SK-N-SH treated with all-trans-retinoic acid at 6 μM for 48 hours (cell line): ENCODE measurements at regions not wholly inside any gene's neighbourhood (a gene's known extent, or its start where the extent isn't known, plus 50 kb on each side); places are given as distances from the start of the nearest gene placed in this dataset.

Source experiments
- ARNTL ChIP-seq: fragments of 450-650 bp; formaldehyde crosslinking; IDR thresholded peaks from 2 replicates; pipeline ENCODE4 v1.5.0; 2020; ENCODE audit warnings: low read depth, mild to moderate bottlenecking, moderate library complexity, borderline replicate concordance
- RARB ChIP-seq: fragments of 250-450 bp; sonication (Bioruptor Pico); IDR thresholded peaks from 2 replicates; pipeline ENCODE4 v1.8.0; 2021; ENCODE audit warnings: mild to moderate bottlenecking, moderate library complexity
- ZNF565 ChIP-seq: fragments of 450-650 bp; formaldehyde crosslinking; conservative IDR thresholded peaks from 2 replicates; pipeline ENCODE4 v1.5.0; 2020; ENCODE audit warnings: low read depth, mild to moderate bottlenecking, moderate library complexity
- TF ChIP-seq, protein P1 (sequence below): fragments of 250-450 bp; sonication (Bioruptor Pico); IDR thresholded peaks from 2 replicates; pipeline ENCODE4 v1.8.0; 2020; ENCODE audit warnings: mild to moderate bottlenecking, moderate library complexity, borderline replicate concordance

DNA sequence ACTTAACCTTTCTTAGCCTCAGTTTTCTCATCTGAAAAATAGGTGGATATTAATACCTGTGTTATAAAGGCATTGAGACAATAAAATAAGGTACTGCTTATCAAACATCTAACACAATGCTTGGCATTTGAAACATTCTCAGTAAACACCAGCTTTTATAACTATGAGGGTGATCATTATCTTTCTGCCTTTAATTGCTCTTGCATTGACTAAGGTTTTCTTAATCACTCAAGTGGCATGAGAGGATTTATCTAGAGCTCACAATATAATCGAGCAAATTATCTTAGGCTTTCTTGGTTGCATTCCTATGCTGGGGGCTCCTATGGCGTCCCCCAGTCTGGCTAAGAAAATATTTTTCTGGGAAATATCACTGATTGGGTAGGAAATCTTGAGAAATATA lies 716.4 kb upstream of the MARCKS start:
- no peak for TF ChIP-seq ZNF565
- TF ChIP-seq ARNTL (CRISPR knock-in tag): no peak
- TF ChIP-seq, protein P1, sequence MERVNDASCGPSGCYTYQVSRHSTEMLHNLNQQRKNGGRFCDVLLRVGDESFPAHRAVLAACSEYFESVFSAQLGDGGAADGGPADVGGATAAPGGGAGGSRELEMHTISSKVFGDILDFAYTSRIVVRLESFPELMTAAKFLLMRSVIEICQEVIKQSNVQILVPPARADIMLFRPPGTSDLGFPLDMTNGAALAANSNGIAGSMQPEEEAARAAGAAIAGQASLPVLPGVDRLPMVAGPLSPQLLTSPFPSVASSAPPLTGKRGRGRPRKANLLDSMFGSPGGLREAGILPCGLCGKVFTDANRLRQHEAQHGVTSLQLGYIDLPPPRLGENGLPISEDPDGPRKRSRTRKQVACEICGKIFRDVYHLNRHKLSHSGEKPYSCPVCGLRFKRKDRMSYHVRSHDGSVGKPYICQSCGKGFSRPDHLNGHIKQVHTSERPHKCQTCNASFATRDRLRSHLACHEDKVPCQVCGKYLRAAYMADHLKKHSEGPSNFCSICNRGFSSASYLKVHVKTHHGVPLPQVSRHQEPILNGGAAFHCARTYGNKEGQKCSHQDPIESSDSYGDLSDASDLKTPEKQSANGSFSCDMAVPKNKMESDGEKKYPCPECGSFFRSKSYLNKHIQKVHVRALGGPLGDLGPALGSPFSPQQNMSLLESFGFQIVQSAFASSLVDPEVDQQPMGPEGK (CRISPR knock-in tag): no peak
- TF ChIP-seq RARB (CRISPR knock-in tag): no peak
